ENCODE measurements at regions not wholly inside any gene's neighbourhood (a gene's known extent, or its start where the extent isn't known, plus 50 kb on each side); places are given as distances from the start of the nearest gene placed in this dataset.

- TF ChIP-seq CTCF (IDR thresholded peaks at IDR 0.05; ENCODE audit: insufficient read depth, low read length, poor library complexity, severe bottlenecking) = no peak
- no peak for TF ChIP-seq EZH2phosphoT487 (conservative IDR thresholded peaks at IDR 0.05; ENCODE audit: low read length)
Measured at GRCh38 chr7:41428381-41428780, 274.5 kb downstream of the INHBA start.

Measured in SU-DHL-6 (cell line).